Naive thymus-derived CD8-positive, alpha-beta T cell (primary cell): ENCODE measurements at regions not wholly inside any gene's neighbourhood (a gene's known extent, or its start where the extent isn't known, plus 50 kb on each side); places are given as distances from the start of the nearest gene placed in this dataset.
"Not testable (repeated sequence)": the region's sequence is repeated elsewhere in the genome, so short reads cannot be mapped to it uniquely, and the experiment has no call there.

Source experiments
- ATAC-seq, 2 donors: fragments of 150-1000 bp; cut with Tn5 transposase in 1 of 2; sonication (Bioruptor Pico), chemical (Tn5 transposase) in 1 of 2; 1 replicate in 1 of 2; 2 replicates in 1 of 2; pipeline ENCODE4 v1.10.0; 2021; ENCODE audit warnings: mild to moderate bottlenecking in 2 of 2, moderate library complexity in 2 of 2
- POLR2A ChIA-PET: fragments of 350-600 bp; sonication (Branson Sonifier 250); formaldehyde crosslinking; loops from one replicate; lab custom pipeline; 2021; ENCODE audit warnings: antibody characterized with exemption; lab: Charles Lee
- DNase-seq, 10 donors: peaks; one replicate each; pipeline versions ENCODE4 v3.0.0 to v3.0.0-alpha.2; 2020 to 2022
- H3K27ac Mint-ChIP-seq, 10 donors: one replicate each; pipeline ENCODE4 v1.8.0; 2020 to 2022; ENCODE audit warnings: mild to moderate bottlenecking in 10 of 10, mixed read lengths in 10 of 10, moderate library complexity in 4 of 10, inconsistent platforms in 1 of 10
- H3K27me3 Mint-ChIP-seq, 5 donors: one replicate each; pipeline ENCODE4 v1.8.0; 2021 to 2022; ENCODE audit warnings: mixed read lengths in 5 of 5
- H3K36me3 Mint-ChIP-seq, 3 donors: one replicate each; pipeline ENCODE4 v1.8.0; 2020 to 2022; ENCODE audit warnings: mixed read lengths in 3 of 3, mild to moderate bottlenecking in 2 of 3, inconsistent platforms in 1 of 3
- H3K4me1 Mint-ChIP-seq, 4 donors: one replicate each; pipeline ENCODE4 v1.8.0; 2021 to 2022; ENCODE audit warnings: mixed read lengths in 4 of 4
- H3K4me3 Mint-ChIP-seq, 10 donors: one replicate each; pipeline ENCODE4 v1.8.0; 2020 to 2022; ENCODE audit warnings: mild to moderate bottlenecking in 10 of 10, mixed read lengths in 10 of 10, moderate library complexity in 6 of 10, inconsistent platforms in 1 of 10
- H3K9me3 Mint-ChIP-seq, 9 donors: one replicate each; pipeline ENCODE4 v1.8.0; 2020 to 2022; ENCODE audit warnings: mixed read lengths in 9 of 9, mild to moderate bottlenecking in 3 of 9, inconsistent platforms in 1 of 9, moderate library complexity in 1 of 9

DNA sequence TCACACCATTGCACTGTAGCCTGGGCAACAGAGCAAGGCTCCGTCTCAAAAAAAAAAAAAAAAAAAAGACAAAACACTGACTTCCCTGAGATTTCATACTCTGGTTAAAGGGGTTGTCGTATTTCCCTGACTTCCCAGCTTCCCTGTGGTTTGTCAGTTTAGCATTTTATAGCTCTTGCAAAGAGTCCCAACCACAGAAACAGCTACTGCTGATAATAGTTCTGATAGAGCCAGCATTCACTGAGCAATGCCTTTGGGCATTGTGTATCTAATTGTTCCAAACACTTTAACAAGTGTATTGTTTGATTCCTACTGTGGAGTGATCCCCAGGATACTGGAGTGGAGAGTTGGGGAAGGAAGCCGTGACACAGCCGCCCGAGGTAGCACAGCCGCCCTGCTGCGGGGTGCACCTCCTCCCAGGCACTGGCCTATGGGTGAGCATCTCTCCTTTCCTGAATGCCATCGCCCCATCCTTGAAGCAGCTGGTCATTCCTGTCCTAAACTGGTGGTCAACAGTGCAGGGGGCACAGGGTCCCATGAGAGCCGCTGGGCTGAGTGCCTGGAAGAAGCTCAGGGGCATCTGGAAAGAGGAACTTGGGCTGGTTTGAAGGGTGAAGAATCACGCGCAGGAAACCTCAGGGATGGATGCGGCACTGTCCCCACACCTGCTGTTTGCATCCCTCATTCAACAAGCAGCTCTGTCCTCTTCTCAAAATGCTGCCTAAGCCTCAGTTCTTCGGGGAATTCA, 81.0 kb upstream of the TMEM18 start:
- peaks cover 0 to 5% (median 0%) of the 10 kb centered on the region in 3 donors for H3K36me3 Mint-ChIP-seq
- peaks cover 0 to 6% (median 0%) of the 10 kb centered on the region in 9 donors for H3K9me3 Mint-ChIP-seq
- ATAC-seq: no peak
- no peak overlapping the region for H3K4me3 Mint-ChIP-seq
- no peak overlapping the region for H3K27ac Mint-ChIP-seq
- POLR2A ChIA-PET: no interaction called here
- peaks cover 5 to 9% (median 6%) of the 10 kb centered on the region in 4 donors for H3K4me1 Mint-ChIP-seq
- peaks cover 9 to 19% (median 13%) of the 10 kb centered on the region in 5 donors for H3K27me3 Mint-ChIP-seq
- no peak for DNase-seq

DNA sequence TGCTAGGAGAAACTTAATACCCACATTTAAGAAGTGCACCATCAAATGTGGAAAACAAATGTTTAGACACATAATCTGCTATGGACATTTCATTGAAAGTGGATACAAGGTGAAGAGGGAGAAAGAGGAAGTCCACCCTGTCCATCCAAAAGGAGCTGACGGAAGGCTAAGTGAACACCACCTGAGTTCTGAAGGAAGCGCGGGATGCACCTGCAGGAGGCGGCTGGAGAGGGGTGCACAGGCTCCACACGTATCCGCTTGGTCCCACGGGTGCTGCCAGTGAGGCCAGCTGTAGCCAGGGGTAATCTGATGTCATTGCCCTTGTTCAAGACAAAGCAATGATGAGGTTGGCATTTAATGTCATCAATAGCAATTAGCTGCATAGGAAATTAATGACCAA, 75.9 kb upstream of the TMEM18 start:
- ATAC-seq (no peak), DNase-seq (no peak)
- H3K9me3 Mint-ChIP-seq: peaks cover 0 to 6% (median 0%) of the 10 kb centered on the region in 9 donors
- H3K4me1 Mint-ChIP-seq: no peaks in the 10 kb centered on the region
- POLR2A ChIA-PET: interaction anchor here (0.6 kb wide), 1 partner anchor 805 kb away, joined by 5 read pairs; no protein-coding TSS in a partner anchor
- H3K4me3 Mint-ChIP-seq: no peak overlapping the region
- H3K27me3 Mint-ChIP-seq: peaks cover 17 to 44% (median 19%) of the 10 kb centered on the region in 5 donors
- no peak overlapping the region for H3K27ac Mint-ChIP-seq
- H3K36me3 Mint-ChIP-seq: peaks cover 0 to 5% (median 0%) of the 10 kb centered on the region in 3 donors

DNA sequence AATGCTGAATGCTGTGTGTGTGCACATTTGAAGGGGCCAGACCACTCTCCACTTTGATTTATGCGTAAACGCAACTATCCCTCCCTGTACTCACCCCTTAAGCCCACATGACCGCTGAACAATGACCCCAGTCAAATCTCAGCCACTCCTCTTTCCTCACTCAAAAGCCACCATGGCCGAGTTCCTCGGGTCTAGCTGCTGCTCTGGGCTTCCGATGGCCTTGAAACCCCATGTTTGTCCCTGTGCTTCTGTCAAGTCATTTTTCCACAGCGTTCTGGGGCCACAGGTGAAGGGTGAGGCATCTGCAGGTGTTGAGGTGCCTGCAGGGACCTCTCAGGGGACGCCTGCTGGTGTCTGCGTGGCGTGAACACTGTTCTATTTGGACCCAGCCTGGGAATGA, 74.3 kb upstream of the TMEM18 start:
- peaks cover 15 to 60% (median 25%) of the 10 kb centered on the region in 5 donors for H3K27me3 Mint-ChIP-seq
- peak overlapping the region in 1 of 10 donors; percentile 54 for H3K4me3 Mint-ChIP-seq
- no peaks in the 10 kb centered on the region for H3K4me1 Mint-ChIP-seq
- H3K9me3 Mint-ChIP-seq: peaks cover 0 to 6% (median 0%) of the 10 kb centered on the region in 9 donors
- H3K36me3 Mint-ChIP-seq: no peaks in the 10 kb centered on the region
- POLR2A ChIA-PET: no interaction called here
- H3K27ac Mint-ChIP-seq: peak overlapping the region in 1 of 10 donors; percentile 68
- no peak for ATAC-seq
- no peak for DNase-seq

DNA sequence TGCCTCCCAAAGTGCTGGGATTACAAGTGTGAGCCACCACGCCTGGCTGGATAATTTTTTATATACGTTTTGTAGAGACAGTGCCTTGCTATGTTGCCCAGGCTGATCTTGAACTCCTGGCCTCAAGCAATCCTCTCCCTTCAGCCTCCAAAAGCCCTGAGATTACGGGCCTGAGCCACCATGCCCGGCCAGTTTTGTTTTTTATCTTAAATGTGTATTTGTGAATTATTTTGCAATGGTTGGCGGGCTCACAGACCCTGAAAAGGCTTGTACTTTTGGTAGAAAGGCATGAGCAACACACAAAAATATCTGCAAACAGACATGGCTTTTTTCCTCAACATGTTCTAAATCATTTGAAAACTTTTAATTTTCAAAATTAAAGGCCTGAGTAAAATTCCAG, 73.4 kb upstream of the TMEM18 start:
- ATAC-seq (no peak), DNase-seq (no peak)
- Mint-ChIP-seq H3K4me3 (no peak overlapping the region), H3K9me3 (peaks cover 0 to 4% (median 1%) of the 10 kb centered on the region in 9 donors), H3K27ac (no peak overlapping the region), H3K27me3 (peaks cover 15 to 64% (median 25%) of the 10 kb centered on the region in 5 donors), H3K4me1 (no peaks in the 10 kb centered on the region), H3K36me3 (no peaks in the 10 kb centered on the region)
- POLR2A ChIA-PET: no interaction called here

DNA sequence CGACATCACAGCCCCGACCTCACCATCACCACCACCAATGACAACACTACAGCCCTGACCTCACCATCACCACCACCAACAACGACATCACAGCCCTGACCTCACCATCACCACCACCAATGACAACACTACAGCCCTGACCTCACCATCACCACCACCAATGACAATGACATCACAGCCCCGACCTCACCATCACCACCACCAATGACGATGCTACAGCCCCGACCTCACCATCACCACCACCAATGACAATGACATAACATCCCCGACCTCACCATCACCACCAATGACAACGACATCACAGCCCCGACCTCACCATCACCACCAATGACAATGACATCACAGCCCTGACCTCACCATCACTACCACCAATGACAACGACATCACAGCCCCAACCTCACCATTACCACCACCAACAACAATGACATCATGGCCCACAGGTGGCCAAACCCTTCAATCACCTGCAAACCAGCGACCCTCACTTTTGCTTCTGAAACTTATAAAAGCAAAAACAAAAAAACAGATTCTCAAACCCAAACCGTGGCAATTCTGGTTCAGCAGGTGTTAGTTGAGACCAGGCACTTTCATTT, 70.7 kb upstream of the TMEM18 start:
- H3K9me3 Mint-ChIP-seq: peaks cover 0 to 10% (median 3%) of the 10 kb centered on the region in 9 donors
- no peak for ATAC-seq

DNA sequence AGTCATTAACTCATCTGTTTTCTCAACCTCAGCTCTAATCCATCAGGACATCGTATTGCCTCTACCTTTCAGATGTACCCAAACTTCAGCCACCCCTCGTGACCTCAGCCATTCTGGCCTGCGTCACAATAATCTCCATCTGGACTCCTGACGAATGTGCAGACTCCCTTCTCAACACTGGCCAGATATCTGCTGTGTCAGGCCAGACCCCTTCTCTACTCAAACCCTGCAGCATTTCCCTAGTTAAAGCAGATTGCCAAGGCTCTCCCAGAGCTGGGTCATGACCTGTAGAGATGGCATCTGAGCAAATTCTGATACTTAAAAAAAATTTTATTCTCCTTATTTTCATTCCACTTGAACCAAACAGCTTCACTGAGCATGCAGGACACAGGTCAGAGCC, 69.5 kb upstream of the TMEM18 start:
- Mint-ChIP-seq H3K36me3 (no peaks in the 10 kb centered on the region), H3K9me3 (peaks cover 0 to 10% (median 3%) of the 10 kb centered on the region in 9 donors), H3K27me3 (peaks cover 2 to 61% (median 9%) of the 10 kb centered on the region in 5 donors), H3K27ac (no peak overlapping the region), H3K4me3 (no peak overlapping the region), H3K4me1 (no peaks in the 10 kb centered on the region)
- DNase-seq (no peak), ATAC-seq (no peak)
- POLR2A ChIA-PET: no interaction called here

More for the DNA sequence above, 70.7 kb upstream of the TMEM18 start:
- H3K4me1 Mint-ChIP-seq: no peaks in the 10 kb centered on the region
- H3K36me3 Mint-ChIP-seq: no peaks in the 10 kb centered on the region
- no peak overlapping the region for H3K4me3 Mint-ChIP-seq
- H3K27me3 Mint-ChIP-seq: peaks cover 7 to 61% (median 10%) of the 10 kb centered on the region in 5 donors
- POLR2A ChIA-PET: no interaction called here
- H3K27ac Mint-ChIP-seq: no peak overlapping the region
- DNase-seq: no peak

DNA sequence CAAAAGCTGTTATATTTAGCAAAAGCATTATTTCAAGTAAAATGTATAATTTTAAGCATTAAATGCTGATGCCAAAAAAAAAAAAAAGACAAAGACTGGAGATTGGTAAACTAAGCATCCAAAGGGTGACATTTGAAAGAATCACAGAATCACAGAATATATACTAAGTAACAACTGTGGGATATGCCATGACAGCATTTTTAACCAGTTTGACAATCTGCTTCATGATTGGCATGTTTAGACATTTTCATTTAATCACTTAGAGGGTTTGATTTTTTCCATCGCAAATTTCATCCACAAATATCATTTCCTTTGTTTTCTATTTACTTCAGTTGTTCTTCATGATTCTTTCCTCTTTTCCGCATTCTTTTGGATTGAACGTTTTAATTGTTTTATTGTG, 66.9 kb upstream of the TMEM18 start:
- Mint-ChIP-seq H3K27ac (no peak overlapping the region), H3K4me1 (peaks cover 4 to 15% (median 14%) of the 10 kb centered on the region in 4 donors), H3K27me3 (peaks cover 2 to 78% (median 19%) of the 10 kb centered on the region in 5 donors), H3K9me3 (peaks cover 0 to 10% (median 3%) of the 10 kb centered on the region in 9 donors), H3K4me3 (no peak overlapping the region), H3K36me3 (no peaks in the 10 kb centered on the region)
- no peak for ATAC-seq
- POLR2A ChIA-PET: no interaction called here
- DNase-seq: no peak

DNA sequence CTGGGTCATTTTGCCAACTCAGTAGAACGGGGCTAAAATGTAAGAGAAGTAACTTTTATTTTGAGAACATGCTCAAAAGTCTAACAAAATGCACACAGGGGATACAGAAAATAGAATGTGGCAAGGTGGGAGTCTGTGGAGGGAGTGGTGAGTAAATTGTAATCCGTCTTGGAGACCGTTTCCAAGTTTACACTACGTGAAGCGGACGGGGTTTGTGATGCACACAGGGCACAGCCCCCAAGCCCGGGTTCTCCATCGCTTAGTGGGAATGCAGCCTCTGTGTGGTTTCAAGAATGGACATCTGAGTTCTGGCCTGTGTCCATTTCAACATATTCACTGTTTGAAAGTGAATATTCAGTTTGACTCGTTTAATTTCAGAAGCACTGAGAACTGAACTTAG, 65.0 kb upstream of the TMEM18 start:
- peaks cover 0 to 76% (median 15%) of the 10 kb centered on the region in 5 donors for H3K27me3 Mint-ChIP-seq
- ATAC-seq: no peak
- H3K36me3 Mint-ChIP-seq: no peaks in the 10 kb centered on the region
- peak overlapping the region in 1 of 10 donors; percentile 39 for H3K4me3 Mint-ChIP-seq
- no peak overlapping the region for H3K27ac Mint-ChIP-seq
- H3K4me1 Mint-ChIP-seq: peaks cover 4 to 15% (median 14%) of the 10 kb centered on the region in 4 donors
- H3K9me3 Mint-ChIP-seq: peaks cover 0 to 10% (median 3%) of the 10 kb centered on the region in 9 donors
- POLR2A ChIA-PET: no interaction called here
- DNase-seq: no peak

DNA sequence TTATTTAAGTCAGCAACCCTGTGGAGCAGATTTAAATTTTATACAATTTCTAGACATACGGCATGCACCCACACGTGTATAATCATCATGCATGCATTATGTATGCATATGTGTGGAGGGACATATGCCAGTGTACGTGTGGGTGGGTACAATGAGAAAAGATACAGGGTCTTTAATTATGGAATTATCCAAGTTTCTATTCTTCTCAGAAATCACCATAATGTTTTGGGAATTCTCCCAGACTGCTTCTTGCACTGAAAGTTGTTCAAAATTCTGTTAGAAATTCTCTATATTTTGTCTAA, 63.9 kb upstream of the TMEM18 start:
- peaks cover 7 to 76% (median 15%) of the 10 kb centered on the region in 5 donors for H3K27me3 Mint-ChIP-seq
- no peak for ATAC-seq
- H3K36me3 Mint-ChIP-seq: no peaks in the 10 kb centered on the region
- POLR2A ChIA-PET: no interaction called here
- no peak for DNase-seq
- peak overlapping the region in 5 of 10 donors; percentile 74 to 84 (median 78) for H3K4me3 Mint-ChIP-seq
- no peak overlapping the region for H3K27ac Mint-ChIP-seq
- H3K9me3 Mint-ChIP-seq: peaks cover 0 to 10% (median 3%) of the 10 kb centered on the region in 9 donors
- peaks cover 4 to 15% (median 14%) of the 10 kb centered on the region in 4 donors for H3K4me1 Mint-ChIP-seq

DNA sequence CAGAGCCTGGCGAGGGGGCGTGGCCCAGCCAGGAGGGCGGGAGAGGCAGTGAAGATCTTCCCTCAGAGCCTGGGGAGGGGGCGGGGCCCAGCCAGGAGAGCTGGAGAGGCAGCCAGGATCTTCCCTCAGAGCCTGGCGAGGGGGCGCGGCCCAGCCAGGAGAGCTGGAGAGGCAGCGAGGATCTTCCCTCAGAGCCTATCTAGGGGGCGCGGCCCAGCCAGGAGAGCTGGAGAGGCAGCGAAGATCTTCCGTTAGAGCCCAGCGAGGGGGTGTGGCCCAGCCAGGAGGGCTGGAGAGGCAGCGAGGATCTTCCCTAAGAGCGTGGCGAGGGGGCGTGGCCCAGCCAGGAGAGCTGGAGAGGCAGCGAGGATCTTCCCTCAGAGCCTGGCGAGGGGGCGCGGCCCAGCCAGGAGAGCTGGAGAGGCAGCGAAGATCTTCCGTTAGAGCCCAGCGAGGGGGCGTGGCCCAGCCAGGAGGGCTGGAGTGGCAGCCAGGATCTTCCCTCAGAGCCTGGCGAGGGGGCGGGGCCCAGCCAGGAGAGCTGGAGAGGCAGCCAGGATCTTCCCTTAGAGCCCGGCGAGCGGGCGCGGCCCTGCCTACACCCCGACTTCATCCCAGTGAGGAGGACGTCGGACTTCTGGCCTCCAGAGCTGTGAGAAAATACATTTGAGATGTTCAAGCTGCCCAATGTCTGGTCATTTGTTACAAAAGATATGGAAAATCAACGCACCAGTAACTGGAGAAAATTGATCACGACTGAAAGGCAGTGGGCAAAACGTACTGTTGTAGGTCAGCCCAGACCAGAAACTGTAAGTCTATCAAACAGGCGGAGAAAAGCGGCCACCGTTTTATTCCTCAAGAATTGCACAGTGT, 63.4 kb upstream of the TMEM18 start:
- Mint-ChIP-seq H3K4me3 (peak overlapping the region; percentile 66 to 86 (median 77)), H3K27me3 (peaks cover 10 to 77% (median 19%) of the 10 kb centered on the region in 5 donors), H3K4me1 (peaks cover 4 to 15% (median 14%) of the 10 kb centered on the region in 4 donors)
- H3K36me3 Mint-ChIP-seq, H3K9me3 Mint-ChIP-seq, H3K27ac Mint-ChIP-seq: not testable (repeated sequence)
- POLR2A ChIA-PET: interaction anchor here (1.1 kb wide), 1 partner anchor 64 kb away, joined by 3 read pairs; the partner anchor contains the start of gene TMEM18
- DNase-seq (peak in 5 of 10 donors; percentile 16 to 65 (median 35)), ATAC-seq (peak in 1 of 2 donors; percentile 37)

DNA sequence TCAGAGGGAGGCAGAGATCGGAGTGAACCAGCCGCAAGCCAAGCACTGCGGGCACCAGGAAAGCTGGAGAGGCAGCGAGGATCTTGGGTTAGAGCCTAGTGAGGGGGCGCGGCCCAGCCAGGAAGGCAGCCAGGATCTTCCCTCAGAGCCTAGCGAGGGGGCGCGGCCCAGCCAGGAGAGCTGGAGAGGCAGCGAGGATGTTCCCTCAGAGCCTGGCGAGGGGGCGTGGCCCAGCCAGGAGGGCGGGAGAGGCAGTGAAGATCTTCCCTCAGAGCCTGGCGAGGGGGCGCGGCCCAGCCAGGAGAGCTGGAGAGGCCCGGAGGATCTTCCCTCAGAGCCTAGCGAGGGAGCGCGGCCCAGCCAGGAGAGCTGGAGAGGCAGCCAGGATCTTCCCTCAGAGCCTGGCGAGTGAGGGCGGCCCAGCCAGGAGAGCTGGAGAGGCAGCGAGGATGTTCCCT, 62.7 kb upstream of the TMEM18 start:
- POLR2A ChIA-PET: interaction anchor here (1.1 kb wide), 1 partner anchor 63 kb away, joined by 3 read pairs; the partner anchor contains the start of gene TMEM18
- peak overlapping the region in 2 of 10 donors; percentile 49 to 54 for H3K27ac Mint-ChIP-seq
- not testable (repeated sequence) for ATAC-seq, H3K36me3 Mint-ChIP-seq, H3K9me3 Mint-ChIP-seq
- peaks cover 4 to 15% (median 14%) of the 10 kb centered on the region in 4 donors for H3K4me1 Mint-ChIP-seq
- DNase-seq: peak in 1 of 10 donors; percentile 8
- peak overlapping the region; percentile 22 to 86 (median 78) for H3K4me3 Mint-ChIP-seq
- peaks cover 10 to 74% (median 23%) of the 10 kb centered on the region in 5 donors for H3K27me3 Mint-ChIP-seq

DNA sequence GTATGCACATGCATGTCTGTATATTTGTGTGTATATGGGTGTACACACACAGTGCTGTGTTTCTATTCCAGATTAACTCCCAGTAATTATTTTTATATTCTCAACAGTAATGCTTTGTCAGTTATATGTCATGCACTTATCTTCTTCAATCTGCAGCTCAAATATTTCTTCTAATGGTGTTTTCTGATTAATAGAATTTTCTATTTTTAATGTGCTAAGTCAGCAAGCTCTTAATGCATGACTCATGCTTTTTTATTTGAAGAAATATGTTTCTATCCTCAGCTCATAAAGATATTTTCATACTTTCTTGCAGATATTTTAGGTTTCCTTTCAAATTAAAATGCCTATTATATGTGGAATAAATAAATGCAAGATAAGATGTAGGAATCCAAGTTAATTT, 59.7 kb upstream of the TMEM18 start:
- Mint-ChIP-seq H3K36me3 (no peaks in the 10 kb centered on the region), H3K9me3 (no peaks in the 10 kb centered on the region), H3K27me3 (peaks cover 12 to 61% (median 23%) of the 10 kb centered on the region in 5 donors), H3K4me3 (no peak overlapping the region), H3K27ac (no peak overlapping the region), H3K4me1 (peaks cover 4 to 15% (median 14%) of the 10 kb centered on the region in 4 donors)
- ATAC-seq (no peak), DNase-seq (no peak)
- POLR2A ChIA-PET: no interaction called here
